ENCODE measurements at regions not wholly inside any gene's neighbourhood (a gene's known extent, or its start where the extent isn't known, plus 50 kb on each side); places are given as distances from the start of the nearest gene placed in this dataset.

DNA sequence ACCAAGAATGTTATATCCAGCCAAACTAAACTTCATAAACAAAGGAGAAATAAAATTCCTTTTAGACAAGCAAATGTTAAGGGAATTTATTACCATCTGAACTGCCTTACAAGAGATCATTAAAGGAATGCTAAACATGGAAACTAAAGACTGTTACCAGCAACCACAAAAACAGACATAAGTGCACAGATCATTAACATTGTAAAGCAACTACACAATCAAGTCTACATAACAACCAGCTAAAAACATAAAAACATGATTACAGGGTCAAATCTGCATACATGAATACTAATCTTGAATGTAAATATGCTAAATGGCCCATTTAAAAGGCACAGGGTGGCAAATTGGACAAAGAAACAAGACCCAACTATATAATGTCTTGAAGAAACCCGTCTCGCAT lies 211.0 kb upstream of the PBX1 start:
- Histone ChIP-seq H3K36me3 (replicated peaks in 1 of 2) (no peaks in the 10 kb centered on the region), H3K27me3 (no peaks in the 10 kb centered on the region), H3K27ac (no peak overlapping the region), H3K4me1 (replicated peaks in 1 of 2) (no peaks in the 10 kb centered on the region), H3K4me3 (no peak overlapping the region), H3K9me3 (replicated peaks in 1 of 3) (peaks cover 0 to 7% (median 0%) of the 10 kb centered on the region in 3 donors)
- intact Hi-C loops (cut with DNase I): no loop called here
- no peak for DNase-seq
- TF ChIP-seq POLR2A (IDR thresholded peaks at IDR 0.05): no peak
- TF ChIP-seq, protein P1, sequence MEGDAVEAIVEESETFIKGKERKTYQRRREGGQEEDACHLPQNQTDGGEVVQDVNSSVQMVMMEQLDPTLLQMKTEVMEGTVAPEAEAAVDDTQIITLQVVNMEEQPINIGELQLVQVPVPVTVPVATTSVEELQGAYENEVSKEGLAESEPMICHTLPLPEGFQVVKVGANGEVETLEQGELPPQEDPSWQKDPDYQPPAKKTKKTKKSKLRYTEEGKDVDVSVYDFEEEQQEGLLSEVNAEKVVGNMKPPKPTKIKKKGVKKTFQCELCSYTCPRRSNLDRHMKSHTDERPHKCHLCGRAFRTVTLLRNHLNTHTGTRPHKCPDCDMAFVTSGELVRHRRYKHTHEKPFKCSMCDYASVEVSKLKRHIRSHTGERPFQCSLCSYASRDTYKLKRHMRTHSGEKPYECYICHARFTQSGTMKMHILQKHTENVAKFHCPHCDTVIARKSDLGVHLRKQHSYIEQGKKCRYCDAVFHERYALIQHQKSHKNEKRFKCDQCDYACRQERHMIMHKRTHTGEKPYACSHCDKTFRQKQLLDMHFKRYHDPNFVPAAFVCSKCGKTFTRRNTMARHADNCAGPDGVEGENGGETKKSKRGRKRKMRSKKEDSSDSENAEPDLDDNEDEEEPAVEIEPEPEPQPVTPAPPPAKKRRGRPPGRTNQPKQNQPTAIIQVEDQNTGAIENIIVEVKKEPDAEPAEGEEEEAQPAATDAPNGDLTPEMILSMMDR (IDR thresholded peaks at IDR 0.05): no peak
- WGBS, 4 donors: 91 to 96% (median 95%) methylated on average over 2 of the region's 2 CpGs

GRCh38 chr1:164356511-164356910 lies 202.5 kb upstream of the PBX1 start:
- Histone ChIP-seq H3K36me3 (replicated peaks in 1 of 2) (no peaks in the 10 kb centered on the region), H3K4me3 (no peak overlapping the region), H3K27ac (no peak overlapping the region), H3K27me3 (no peaks in the 10 kb centered on the region), H3K9me3 (replicated peaks in 1 of 3) (no peaks in the 10 kb centered on the region), H3K4me1 (replicated peaks in 1 of 2) (no peaks in the 10 kb centered on the region)
- 92 to 96% (median 96%) methylated on average over 11 of the region's 11 CpGs for WGBS, 4 donors
- TF ChIP-seq, protein P1 (IDR thresholded peaks at IDR 0.05): no peak
- no peak for TF ChIP-seq POLR2A (IDR thresholded peaks at IDR 0.05)
- DNase-seq: no peak
- intact Hi-C loops (cut with DNase I): no loop called here

- Histone ChIP-seq H3K27me3 (no peaks in the 10 kb centered on the region), H3K4me1 (replicated peaks in 1 of 2) (no peaks in the 10 kb centered on the region), H3K36me3 (replicated peaks in 1 of 2) (no peaks in the 10 kb centered on the region), H3K9me3 (replicated peaks in 1 of 3) (no peaks in the 10 kb centered on the region), H3K4me3 (no peak overlapping the region), H3K27ac (no peak overlapping the region)
- TF ChIP-seq, protein P1 (IDR thresholded peaks at IDR 0.05): no peak
- no peak for TF ChIP-seq POLR2A (IDR thresholded peaks at IDR 0.05)
- intact Hi-C loops (cut with DNase I): no loop called here
- no peak for DNase-seq
- WGBS, 4 donors: 81 to 100% (median 93%) methylated on average over 1 of the region's 1 CpG
Measured at GRCh38 chr1:164360265-164360664, 198.7 kb upstream of the PBX1 start.

- Histone ChIP-seq H3K36me3 (replicated peaks in 1 of 2) (no peaks in the 10 kb centered on the region), H3K4me3 (no peak overlapping the region), H3K27ac (no peak overlapping the region), H3K27me3 (no peaks in the 10 kb centered on the region), H3K4me1 (replicated peaks in 1 of 2) (no peaks in the 10 kb centered on the region), H3K9me3 (replicated peaks in 1 of 3) (no peaks in the 10 kb centered on the region)
- TF ChIP-seq POLR2A (IDR thresholded peaks at IDR 0.05): no peak
- TF ChIP-seq, protein P1 (IDR thresholded peaks at IDR 0.05): no peak
- intact Hi-C loops (cut with DNase I): no loop called here
- peak in 1 of 7 donors; percentile 83 for DNase-seq
- WGBS, 4 donors: 60 to 68% (median 63%) methylated on average over 2 of the region's 2 CpGs
Measured at GRCh38 chr1:164361927-164362326, 197.1 kb upstream of the PBX1 start.
